OCI-LY3 (cell line): ENCODE measurements at regions not wholly inside any gene's neighbourhood (a gene's known extent, or its start where the extent isn't known, plus 50 kb on each side); places are given as distances from the start of the nearest gene placed in this dataset.

Experiments used
- EZH2phosphoT487 ChIP-seq: fragments of 200-600 bp; shearing (Covaris generic); IDR thresholded peaks from 2 replicates; pipeline ENCODE4 v1.6.1; 2018; ENCODE audit warnings: antibody characterized with exemption, mixed run types, low read depth
- TF ChIP-seq, protein P1 (sequence below): fragments of 200-600, 300-600 bp; sonication (generic); IDR thresholded peaks from 2 replicates; pipeline ENCODE4 v1.5.1; 2014; ENCODE audit warnings: antibody characterized with exemption, low read length, low read depth

DNA sequence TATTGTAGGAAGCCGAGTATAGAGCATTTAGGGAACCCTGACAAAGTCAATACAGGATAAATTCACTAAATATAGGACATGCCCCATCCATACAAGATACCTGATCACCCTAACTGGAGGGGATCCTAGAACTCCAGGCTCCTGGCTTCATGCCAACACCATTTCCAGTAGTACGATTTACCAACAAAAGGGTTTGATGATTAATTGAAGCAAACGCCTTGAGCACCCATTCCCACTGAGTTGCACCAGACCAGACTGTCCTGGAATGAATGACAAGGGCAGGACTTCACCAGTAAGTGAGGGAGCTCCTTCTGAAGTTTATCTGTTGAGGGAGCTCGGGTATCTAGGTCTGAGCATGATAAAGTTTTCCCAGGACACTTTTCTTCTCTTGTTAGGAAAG lies 327.2 kb upstream of the MSX2 start:
- TF ChIP-seq, protein P1, sequence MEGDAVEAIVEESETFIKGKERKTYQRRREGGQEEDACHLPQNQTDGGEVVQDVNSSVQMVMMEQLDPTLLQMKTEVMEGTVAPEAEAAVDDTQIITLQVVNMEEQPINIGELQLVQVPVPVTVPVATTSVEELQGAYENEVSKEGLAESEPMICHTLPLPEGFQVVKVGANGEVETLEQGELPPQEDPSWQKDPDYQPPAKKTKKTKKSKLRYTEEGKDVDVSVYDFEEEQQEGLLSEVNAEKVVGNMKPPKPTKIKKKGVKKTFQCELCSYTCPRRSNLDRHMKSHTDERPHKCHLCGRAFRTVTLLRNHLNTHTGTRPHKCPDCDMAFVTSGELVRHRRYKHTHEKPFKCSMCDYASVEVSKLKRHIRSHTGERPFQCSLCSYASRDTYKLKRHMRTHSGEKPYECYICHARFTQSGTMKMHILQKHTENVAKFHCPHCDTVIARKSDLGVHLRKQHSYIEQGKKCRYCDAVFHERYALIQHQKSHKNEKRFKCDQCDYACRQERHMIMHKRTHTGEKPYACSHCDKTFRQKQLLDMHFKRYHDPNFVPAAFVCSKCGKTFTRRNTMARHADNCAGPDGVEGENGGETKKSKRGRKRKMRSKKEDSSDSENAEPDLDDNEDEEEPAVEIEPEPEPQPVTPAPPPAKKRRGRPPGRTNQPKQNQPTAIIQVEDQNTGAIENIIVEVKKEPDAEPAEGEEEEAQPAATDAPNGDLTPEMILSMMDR: no peak
- TF ChIP-seq EZH2phosphoT487: no peak
